ENCODE measurements at regions not wholly inside any gene's neighbourhood (a gene's known extent, or its start where the extent isn't known, plus 50 kb on each side); places are given as distances from the start of the nearest gene placed in this dataset.

DNA sequence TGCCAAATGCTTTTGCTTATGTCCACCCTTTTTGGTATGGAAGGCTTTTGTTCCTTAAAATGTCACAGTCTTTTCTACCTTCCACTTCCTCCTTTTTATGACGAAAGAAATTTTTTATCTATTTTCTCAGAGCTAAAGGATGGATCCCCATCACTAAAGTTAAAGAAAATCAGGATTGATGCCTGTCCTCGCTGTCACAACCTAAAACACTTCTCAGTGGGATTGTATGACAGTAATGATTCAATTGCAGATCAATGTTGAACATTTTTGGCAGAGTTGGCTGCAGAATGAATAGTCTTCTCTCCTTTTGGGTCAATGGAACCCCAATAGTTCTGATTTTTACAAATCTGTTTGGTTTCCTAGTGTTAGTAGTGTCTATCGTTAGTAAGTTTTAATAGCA lies 549.8 kb upstream of the ROBO2 start:
- DNase-seq (ENCODE audit: low read depth) = no peak
- H3K4me1 ChIP-seq (ENCODE audit: control insufficient read depth, insufficient read depth, low read length) = no peaks in the 10 kb centered on the region
- H3K27me3 ChIP-seq (replicated peaks; ENCODE audit: control insufficient read depth, insufficient read depth, low read length) = no peaks in the 10 kb centered on the region
- peaks cover 11% of the 10 kb centered on the region for H3K9me3 ChIP-seq (ENCODE audit: control insufficient read depth, low read length)
- H3K9ac ChIP-seq (ENCODE audit: low read length) = no peak overlapping the region
- no peaks in the 10 kb centered on the region for H3K36me3 ChIP-seq (ENCODE audit: control insufficient read depth, insufficient read depth, low read length, severe bottlenecking)
- no peak overlapping the region for H3K4me3 ChIP-seq (ENCODE audit: low read length)

DNA sequence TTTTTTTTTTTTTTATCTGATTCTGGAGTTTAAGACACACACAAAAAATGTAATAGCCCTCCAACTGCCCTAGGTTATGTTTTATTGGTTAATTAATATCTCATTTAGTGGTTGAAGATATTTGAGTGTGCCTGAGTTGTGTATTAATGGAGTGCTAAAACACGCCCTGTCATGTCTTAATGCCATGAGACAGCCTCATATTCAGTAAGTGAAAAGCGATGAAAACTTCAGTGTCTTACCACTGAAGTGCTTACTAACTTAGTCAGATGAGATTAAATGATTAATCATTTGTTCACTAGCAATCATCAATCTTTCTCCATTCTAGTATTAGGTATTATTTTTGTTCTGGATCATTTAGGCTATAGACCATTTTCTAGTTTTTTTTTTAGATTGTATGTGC lies 544.7 kb upstream of the ROBO2 start:
- H3K9ac ChIP-seq (ENCODE audit: low read length) = no peak overlapping the region
- no peaks in the 10 kb centered on the region for H3K9me3 ChIP-seq (ENCODE audit: control insufficient read depth, low read length)
- H3K36me3 ChIP-seq (ENCODE audit: control insufficient read depth, insufficient read depth, low read length, severe bottlenecking) = no peaks in the 10 kb centered on the region
- no peaks in the 10 kb centered on the region for H3K27me3 ChIP-seq (replicated peaks; ENCODE audit: control insufficient read depth, insufficient read depth, low read length)
- no peak overlapping the region for H3K4me3 ChIP-seq (ENCODE audit: low read length)
- no peak for DNase-seq (ENCODE audit: low read depth)
- H3K4me1 ChIP-seq (ENCODE audit: control insufficient read depth, insufficient read depth, low read length) = no peaks in the 10 kb centered on the region

DNA sequence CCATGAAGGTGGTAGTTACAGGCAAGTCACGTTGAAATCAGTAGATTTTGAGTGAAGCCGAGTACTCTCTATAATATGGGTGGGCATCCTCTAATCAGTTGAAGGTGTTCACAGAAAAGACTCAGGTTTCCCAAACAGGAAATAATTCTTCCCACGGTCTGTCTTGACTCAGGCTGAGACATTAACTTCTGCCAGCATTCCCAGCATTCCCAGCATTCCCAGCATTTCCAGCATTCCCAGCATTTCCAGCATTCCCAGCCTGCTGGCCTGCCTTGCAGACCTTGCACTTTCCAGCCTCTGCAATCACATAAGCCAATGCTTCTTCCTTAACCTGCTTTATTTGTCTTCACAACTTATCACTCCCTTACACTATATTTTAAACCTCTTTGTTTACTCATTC lies 542.3 kb upstream of the ROBO2 start:
- Histone ChIP-seq H3K4me1 (ENCODE audit: control insufficient read depth, insufficient read depth, low read length) (peaks cover 5% of the 10 kb centered on the region), H3K9ac (ENCODE audit: low read length) (no peak overlapping the region), H3K36me3 (ENCODE audit: control insufficient read depth, insufficient read depth, low read length, severe bottlenecking) (no peaks in the 10 kb centered on the region), H3K9me3 (ENCODE audit: control insufficient read depth, low read length) (no peaks in the 10 kb centered on the region), H3K4me3 (ENCODE audit: low read length) (no peak overlapping the region), H3K27me3 (replicated peaks; ENCODE audit: control insufficient read depth, insufficient read depth, low read length) (no peaks in the 10 kb centered on the region)
- peak; percentile 6 for DNase-seq (ENCODE audit: low read depth)

DNA sequence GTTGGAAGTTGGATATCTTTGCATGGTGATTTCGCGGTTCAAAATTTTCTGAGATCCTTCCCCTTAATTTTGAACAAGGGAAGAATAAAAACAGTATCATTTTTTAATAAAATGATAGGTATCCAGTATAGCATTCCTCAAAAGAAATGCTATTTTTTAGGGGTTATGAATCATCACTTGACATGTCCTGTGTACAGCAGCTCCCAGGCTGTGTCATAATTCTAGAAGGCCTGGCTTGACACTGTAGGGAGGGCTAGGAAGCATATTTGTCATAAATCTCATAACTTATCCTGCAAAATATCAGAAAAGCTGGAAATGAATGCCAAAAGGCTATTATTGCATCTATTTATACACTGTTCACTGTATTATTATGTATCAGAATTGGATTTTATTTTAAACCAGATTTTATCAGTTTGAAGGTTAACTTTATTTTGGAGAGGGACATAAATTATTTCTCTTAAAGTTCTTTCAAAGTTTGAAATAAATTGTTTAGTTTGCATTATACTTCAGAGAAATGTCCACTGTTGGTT lies 539.1 kb upstream of the ROBO2 start:
- H3K27me3 ChIP-seq (replicated peaks; ENCODE audit: control insufficient read depth, insufficient read depth, low read length) = no peaks in the 10 kb centered on the region
- no peaks in the 10 kb centered on the region for H3K36me3 ChIP-seq (ENCODE audit: control insufficient read depth, insufficient read depth, low read length, severe bottlenecking)
- H3K4me1 ChIP-seq (ENCODE audit: control insufficient read depth, insufficient read depth, low read length) = peaks cover 5% of the 10 kb centered on the region
- no peak overlapping the region for H3K4me3 ChIP-seq (ENCODE audit: low read length)
- peak; percentile 68 for DNase-seq (ENCODE audit: low read depth)
- no peak overlapping the region for H3K9ac ChIP-seq (ENCODE audit: low read length)
- no peaks in the 10 kb centered on the region for H3K9me3 ChIP-seq (ENCODE audit: control insufficient read depth, low read length)

- Histone ChIP-seq H3K9me3 (ENCODE audit: control insufficient read depth, low read length) (no peaks in the 10 kb centered on the region), H3K9ac (ENCODE audit: low read length) (no peak overlapping the region), H3K27me3 (replicated peaks; ENCODE audit: control insufficient read depth, insufficient read depth, low read length) (no peaks in the 10 kb centered on the region), H3K4me1 (ENCODE audit: control insufficient read depth, insufficient read depth, low read length) (peaks cover 5% of the 10 kb centered on the region), H3K4me3 (ENCODE audit: low read length) (no peak overlapping the region), H3K36me3 (ENCODE audit: control insufficient read depth, insufficient read depth, low read length, severe bottlenecking) (no peaks in the 10 kb centered on the region)
- no peak for DNase-seq (ENCODE audit: low read depth)
Measured at GRCh38 chr3:76501315-76501714, 538.6 kb upstream of the ROBO2 start.

GRCh38 chr3:76502076-76502475 lies 537.8 kb upstream of the ROBO2 start:
- Histone ChIP-seq H3K4me1 (ENCODE audit: control insufficient read depth, insufficient read depth, low read length) (peaks cover 5% of the 10 kb centered on the region), H3K36me3 (ENCODE audit: control insufficient read depth, insufficient read depth, low read length, severe bottlenecking) (no peaks in the 10 kb centered on the region), H3K9ac (ENCODE audit: low read length) (no peak overlapping the region), H3K27me3 (replicated peaks; ENCODE audit: control insufficient read depth, insufficient read depth, low read length) (no peaks in the 10 kb centered on the region), H3K9me3 (ENCODE audit: control insufficient read depth, low read length) (no peaks in the 10 kb centered on the region), H3K4me3 (ENCODE audit: low read length) (no peak overlapping the region)
- DNase-seq (ENCODE audit: low read depth) = no peak

DNA sequence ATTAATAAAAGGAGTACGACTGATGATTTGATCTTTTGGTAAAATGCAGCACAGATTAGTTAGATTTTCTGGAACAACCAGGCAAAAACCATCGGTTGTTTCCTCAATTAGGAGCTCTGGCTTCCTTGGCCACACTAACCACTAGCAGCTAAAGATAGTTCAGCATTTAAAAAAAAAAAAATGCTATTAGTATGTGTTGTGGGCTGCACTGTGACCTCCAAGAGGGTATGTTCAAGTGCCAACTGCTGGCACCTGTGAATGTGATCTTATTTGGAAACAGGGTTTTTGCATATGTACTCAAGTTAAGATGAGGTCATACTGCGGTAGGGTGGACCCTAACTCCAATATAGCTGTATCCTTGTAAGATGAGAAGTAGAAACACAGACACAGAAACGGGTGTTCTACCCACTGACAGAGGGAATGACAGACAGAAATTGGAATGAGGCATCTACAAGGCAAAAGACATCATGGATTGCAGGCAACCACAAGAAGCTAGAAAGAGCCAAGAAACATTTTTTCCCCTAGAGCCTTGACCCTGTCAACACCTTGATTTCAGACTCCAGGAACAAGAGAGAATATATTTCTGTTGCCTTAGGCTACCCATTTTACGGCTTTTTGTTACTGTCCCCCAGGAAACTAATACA lies 534.6 kb upstream of the ROBO2 start:
- peak; percentile 6 for DNase-seq (ENCODE audit: low read depth)
- Histone ChIP-seq H3K36me3 (ENCODE audit: control insufficient read depth, insufficient read depth, low read length, severe bottlenecking) (no peaks in the 10 kb centered on the region), H3K9ac (ENCODE audit: low read length) (no peak overlapping the region), H3K4me1 (ENCODE audit: control insufficient read depth, insufficient read depth, low read length) (peaks cover 5% of the 10 kb centered on the region), H3K9me3 (ENCODE audit: control insufficient read depth, low read length) (no peaks in the 10 kb centered on the region), H3K4me3 (ENCODE audit: low read length) (no peak overlapping the region), H3K27me3 (replicated peaks; ENCODE audit: control insufficient read depth, insufficient read depth, low read length) (no peaks in the 10 kb centered on the region)

DNA sequence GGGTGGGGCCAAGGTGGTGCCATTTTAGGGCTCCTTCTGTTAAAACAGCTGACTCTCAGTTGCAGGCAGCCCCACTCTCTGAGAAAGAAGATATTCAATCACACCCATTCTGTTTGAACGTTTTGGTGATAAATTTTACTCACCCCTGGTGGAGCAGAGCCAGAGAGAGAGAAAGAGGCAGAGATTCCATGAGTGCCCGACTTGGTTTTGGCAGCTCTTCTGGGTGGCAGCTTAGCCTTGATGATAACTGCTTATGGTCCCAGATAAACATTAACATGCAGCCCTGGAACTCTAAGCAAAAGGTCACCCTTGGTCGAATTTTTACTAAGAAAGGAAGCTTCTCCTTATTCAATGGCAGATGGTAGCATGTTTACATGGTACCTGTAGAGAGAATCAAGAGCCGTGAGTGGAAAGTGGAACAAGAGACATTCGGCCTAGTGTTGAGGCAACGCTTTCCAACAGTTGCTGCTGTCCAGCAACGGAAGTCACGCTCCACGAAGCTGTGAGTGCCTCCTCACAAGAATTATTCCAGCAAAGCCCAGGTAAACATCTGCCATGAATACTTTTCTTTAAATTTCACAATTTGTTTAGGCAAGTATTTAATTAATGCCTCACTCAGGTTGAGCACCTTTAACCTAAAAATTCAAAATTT lies 530.6 kb upstream of the ROBO2 start:
- Histone ChIP-seq H3K4me1 (ENCODE audit: control insufficient read depth, insufficient read depth, low read length) (no peaks in the 10 kb centered on the region), H3K9ac (ENCODE audit: low read length) (no peak overlapping the region), H3K36me3 (ENCODE audit: control insufficient read depth, insufficient read depth, low read length, severe bottlenecking) (no peaks in the 10 kb centered on the region), H3K27me3 (replicated peaks; ENCODE audit: control insufficient read depth, insufficient read depth, low read length) (no peaks in the 10 kb centered on the region), H3K9me3 (ENCODE audit: control insufficient read depth, low read length) (no peaks in the 10 kb centered on the region), H3K4me3 (ENCODE audit: low read length) (no peak overlapping the region)
- no peak for DNase-seq (ENCODE audit: low read depth)

DNA sequence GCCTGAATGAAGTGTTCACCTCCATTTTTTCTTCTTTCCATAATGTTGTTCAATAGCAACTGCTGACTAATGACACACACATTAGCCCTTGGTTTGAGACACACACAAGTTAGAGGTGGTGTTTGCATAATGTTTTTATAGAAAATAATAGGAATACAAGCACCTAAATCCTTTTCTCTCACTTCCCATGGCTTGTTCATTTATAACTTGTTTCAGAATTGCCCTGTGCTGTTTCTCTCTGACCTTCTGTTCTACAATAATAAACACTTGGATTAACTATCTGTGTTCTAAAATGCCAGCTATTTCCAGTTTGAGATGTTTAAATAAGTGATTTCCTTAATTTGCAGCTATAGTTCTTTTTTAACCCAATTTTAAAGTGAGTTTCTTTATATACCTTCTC lies 525.1 kb upstream of the ROBO2 start:
- H3K4me3 ChIP-seq (ENCODE audit: low read length) = no peak overlapping the region
- H3K27me3 ChIP-seq (replicated peaks; ENCODE audit: control insufficient read depth, insufficient read depth, low read length) = no peaks in the 10 kb centered on the region
- no peaks in the 10 kb centered on the region for H3K4me1 ChIP-seq (ENCODE audit: control insufficient read depth, insufficient read depth, low read length)
- peak; percentile 25 for DNase-seq (ENCODE audit: low read depth)
- no peaks in the 10 kb centered on the region for H3K9me3 ChIP-seq (ENCODE audit: control insufficient read depth, low read length)
- no peak overlapping the region for H3K9ac ChIP-seq (ENCODE audit: low read length)
- no peaks in the 10 kb centered on the region for H3K36me3 ChIP-seq (ENCODE audit: control insufficient read depth, insufficient read depth, low read length, severe bottlenecking)

DNA sequence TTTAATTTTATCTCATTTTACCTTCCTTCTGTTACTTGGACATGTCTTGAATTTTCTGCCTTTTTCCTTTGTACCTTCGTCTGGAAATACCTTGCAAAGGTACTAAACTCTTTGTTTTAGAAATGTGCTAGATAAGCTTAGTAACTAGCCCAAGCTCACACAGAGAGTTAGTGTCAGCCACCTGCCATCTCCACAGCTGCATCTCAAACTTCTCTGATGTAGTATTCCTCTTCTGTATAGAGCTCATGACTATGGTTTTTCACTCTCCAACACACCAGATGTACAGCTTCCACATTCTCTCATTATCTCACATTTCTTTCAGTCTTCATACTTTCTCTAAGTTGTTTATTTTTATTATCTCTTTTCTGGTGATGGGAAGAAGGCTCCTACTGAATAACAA lies 516.6 kb upstream of the ROBO2 start:
- Histone ChIP-seq H3K9me3 (ENCODE audit: control insufficient read depth, low read length) (no peaks in the 10 kb centered on the region), H3K4me1 (ENCODE audit: control insufficient read depth, insufficient read depth, low read length) (no peaks in the 10 kb centered on the region), H3K27me3 (replicated peaks; ENCODE audit: control insufficient read depth, insufficient read depth, low read length) (no peaks in the 10 kb centered on the region), H3K36me3 (ENCODE audit: control insufficient read depth, insufficient read depth, low read length, severe bottlenecking) (no peaks in the 10 kb centered on the region), H3K4me3 (ENCODE audit: low read length) (no peak overlapping the region), H3K9ac (ENCODE audit: low read length) (no peak overlapping the region)
- no peak for DNase-seq (ENCODE audit: low read depth)

GRCh38 chr3:76525726-76526125 lies 514.2 kb upstream of the ROBO2 start:
- Histone ChIP-seq H3K4me3 (ENCODE audit: low read length) (no peak overlapping the region), H3K9ac (ENCODE audit: low read length) (no peak overlapping the region), H3K36me3 (ENCODE audit: control insufficient read depth, insufficient read depth, low read length, severe bottlenecking) (no peaks in the 10 kb centered on the region), H3K9me3 (ENCODE audit: control insufficient read depth, low read length) (no peaks in the 10 kb centered on the region), H3K27me3 (replicated peaks; ENCODE audit: control insufficient read depth, insufficient read depth, low read length) (no peaks in the 10 kb centered on the region), H3K4me1 (ENCODE audit: control insufficient read depth, insufficient read depth, low read length) (no peaks in the 10 kb centered on the region)
- no peak for DNase-seq (ENCODE audit: low read depth)

DNA sequence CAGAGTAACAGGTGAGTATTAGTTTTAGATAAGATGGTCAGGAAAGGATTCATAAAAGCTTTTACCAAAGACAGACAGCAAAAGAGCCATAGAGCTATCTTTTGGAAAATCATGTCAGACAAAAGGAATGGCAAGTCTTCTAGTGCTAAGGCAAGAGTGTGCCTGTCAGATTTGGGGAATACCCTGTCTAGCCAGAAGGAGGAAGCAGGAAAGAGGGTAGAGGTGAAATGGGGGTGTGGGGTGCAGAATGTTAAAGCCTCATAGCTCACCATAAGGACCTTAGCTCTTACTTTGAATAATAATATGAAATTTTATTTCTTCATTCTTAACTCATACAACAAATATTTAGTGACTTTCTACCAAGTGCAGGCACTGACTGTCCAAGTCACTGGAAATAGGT lies 512.1 kb upstream of the ROBO2 start:
- Histone ChIP-seq H3K4me3 (ENCODE audit: low read length) (no peak overlapping the region), H3K9me3 (ENCODE audit: control insufficient read depth, low read length) (no peaks in the 10 kb centered on the region), H3K4me1 (ENCODE audit: control insufficient read depth, insufficient read depth, low read length) (no peaks in the 10 kb centered on the region), H3K36me3 (ENCODE audit: control insufficient read depth, insufficient read depth, low read length, severe bottlenecking) (no peaks in the 10 kb centered on the region), H3K27me3 (replicated peaks; ENCODE audit: control insufficient read depth, insufficient read depth, low read length) (no peaks in the 10 kb centered on the region), H3K9ac (ENCODE audit: low read length) (no peak overlapping the region)
- DNase-seq (ENCODE audit: low read depth) = no peak
